Adrenal gland (tissue), 5 donors: ENCODE measurements at regions not wholly inside any gene's neighbourhood (a gene's known extent, or its start where the extent isn't known, plus 50 kb on each side); places are given as distances from the start of the nearest gene placed in this dataset.

Experiments
- POLR2A ChIP-seq, 2 donors: fragments of 450-650 bp; IDR thresholded peaks; one replicate each; pipeline ENCODE4 v1.6.1; 2017; ENCODE audit warnings: antibody characterized with exemption in 2 of 2, mild to moderate bottlenecking in 2 of 2, moderate library complexity in 1 of 2
- TF ChIP-seq, protein P1 (sequence below), 6 experiments: fragments of 450-650 bp in 4 of 6; fragments of 200-600 bp in 2 of 6; sonication (generic) in 1 of 6; IDR thresholded peaks; 1 replicate in 5 of 6; 2 replicates in 1 of 6; pipeline versions ENCODE4 v1.5.1 to v1.8.0; 2016 to 2021; ENCODE audit warnings: antibody characterized with exemption in 6 of 6, mild to moderate bottlenecking in 2 of 6, moderate library complexity in 1 of 6
- donor health status: DM: no; HTN: no; CAD: no.

GRCh38 chr2:6645672-6646071 lies 220.0 kb downstream of the CMPK2 start:
- TF ChIP-seq, protein P1, sequence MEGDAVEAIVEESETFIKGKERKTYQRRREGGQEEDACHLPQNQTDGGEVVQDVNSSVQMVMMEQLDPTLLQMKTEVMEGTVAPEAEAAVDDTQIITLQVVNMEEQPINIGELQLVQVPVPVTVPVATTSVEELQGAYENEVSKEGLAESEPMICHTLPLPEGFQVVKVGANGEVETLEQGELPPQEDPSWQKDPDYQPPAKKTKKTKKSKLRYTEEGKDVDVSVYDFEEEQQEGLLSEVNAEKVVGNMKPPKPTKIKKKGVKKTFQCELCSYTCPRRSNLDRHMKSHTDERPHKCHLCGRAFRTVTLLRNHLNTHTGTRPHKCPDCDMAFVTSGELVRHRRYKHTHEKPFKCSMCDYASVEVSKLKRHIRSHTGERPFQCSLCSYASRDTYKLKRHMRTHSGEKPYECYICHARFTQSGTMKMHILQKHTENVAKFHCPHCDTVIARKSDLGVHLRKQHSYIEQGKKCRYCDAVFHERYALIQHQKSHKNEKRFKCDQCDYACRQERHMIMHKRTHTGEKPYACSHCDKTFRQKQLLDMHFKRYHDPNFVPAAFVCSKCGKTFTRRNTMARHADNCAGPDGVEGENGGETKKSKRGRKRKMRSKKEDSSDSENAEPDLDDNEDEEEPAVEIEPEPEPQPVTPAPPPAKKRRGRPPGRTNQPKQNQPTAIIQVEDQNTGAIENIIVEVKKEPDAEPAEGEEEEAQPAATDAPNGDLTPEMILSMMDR (IDR thresholded peaks at IDR 0.05) = no peak
- no peak for TF ChIP-seq POLR2A (IDR thresholded peaks at IDR 0.05)
